GM12892 (cell line): ENCODE measurements at regions not wholly inside any gene's neighbourhood (a gene's known extent, or its start where the extent isn't known, plus 50 kb on each side); places are given as distances from the start of the nearest gene placed in this dataset.

Source experiments
- DNase-seq: peaks from one replicate; pipeline ENCODE4 v3.0.0; 2011; ENCODE audit not compliant: insufficient read length
- FAIRE-seq: peaks from 2 replicates; lab custom pipeline; 2011; peaks lifted over from hg19 to GRCh38; lab: Jason Lieb, UNC
- POLR2A ChIP-seq: IDR thresholded peaks from 2 replicates; pipeline ENCODE4 v1.6.1; 2011; ENCODE audit warnings: low read depth, low read length, control low read depth
- POLR2AphosphoS5 ChIP-seq: IDR thresholded peaks from 2 replicates; pipeline ENCODE4 v1.6.1; 2011; ENCODE audit warnings: low read depth, low read length, control low read depth
- TAF1 ChIP-seq: IDR thresholded peaks from 2 replicates; pipeline ENCODE4 v1.6.1; 2011; ENCODE audit warnings: low read depth, mild to moderate bottlenecking, control low read depth, low read length, borderline replicate concordance

- TF ChIP-seq POLR2AphosphoS5 (no peak), TAF1 (no peak), POLR2A (no peak)
- FAIRE-seq (no peak), DNase-seq (no peak)
These were observed 158.2 kb downstream of the CAND1 start for GRCh38 chr12:67427336-67427735.

GRCh38 chr12:67428431-67428830 lies 159.3 kb downstream of the CAND1 start:
- TF ChIP-seq TAF1 (no peak), POLR2AphosphoS5 (no peak), POLR2A (no peak)
- DNase-seq (no peak), FAIRE-seq (no peak)

GRCh38 chr12:67430708-67431335 lies 161.7 kb downstream of the CAND1 start:
- no peak for TF ChIP-seq POLR2AphosphoS5
- no peak for TF ChIP-seq POLR2A
- TF ChIP-seq TAF1 = no peak
- no peak for DNase-seq
- no peak for FAIRE-seq

- DNase-seq (no peak), FAIRE-seq (no peak)
- no peak for TF ChIP-seq TAF1
These were observed 162.4 kb downstream of the CAND1 start for GRCh38 chr12:67431411-67432020.

GRCh38 chr12:67433385-67434175 lies 164.4 kb downstream of the CAND1 start:
- FAIRE-seq (peak; percentile 50), DNase-seq (no peak)
- no peak for TF ChIP-seq POLR2A

GRCh38 chr12:67434671-67435370 lies 165.7 kb downstream of the CAND1 start:
- no peak for TF ChIP-seq POLR2AphosphoS5
- TF ChIP-seq TAF1 = no peak
- TF ChIP-seq POLR2A = no peak
- no peak for FAIRE-seq
- no peak for DNase-seq

- FAIRE-seq (no peak), DNase-seq (no peak)
- no peak for TF ChIP-seq POLR2A
- no peak for TF ChIP-seq POLR2AphosphoS5
- no peak for TF ChIP-seq TAF1
These were observed 167.1 kb downstream of the CAND1 start for GRCh38 chr12:67436230-67436629.

- TF ChIP-seq POLR2AphosphoS5 = no peak
- TF ChIP-seq POLR2A = no peak
- no peak for TF ChIP-seq TAF1
- no peak for DNase-seq
- no peak for FAIRE-seq
These were observed 167.9 kb downstream of the CAND1 start for GRCh38 chr12:67437011-67437410.

- no peak for DNase-seq
- no peak for TF ChIP-seq POLR2A
- no peak for TF ChIP-seq POLR2AphosphoS5
- TF ChIP-seq TAF1 = no peak
- FAIRE-seq = no peak
These were observed 170.5 kb downstream of the CAND1 start for GRCh38 chr12:67439611-67440010.

GRCh38 chr12:67441736-67442346 lies 172.7 kb downstream of the CAND1 start:
- DNase-seq (no peak), FAIRE-seq (peak; percentile 88)
- TF ChIP-seq POLR2AphosphoS5 (no peak), TAF1 (no peak), POLR2A (no peak)

- FAIRE-seq = no peak
- no peak for DNase-seq
- TF ChIP-seq POLR2A (no peak), TAF1 (no peak), POLR2AphosphoS5 (no peak)
These were observed 173.2 kb downstream of the CAND1 start for GRCh38 chr12:67442347-67442841.

GRCh38 chr12:67442896-67443295 lies 173.7 kb downstream of the CAND1 start:
- DNase-seq (no peak), FAIRE-seq (no peak)
- no peak for TF ChIP-seq POLR2AphosphoS5
- no peak for TF ChIP-seq TAF1

GRCh38 chr12:67444542-67444941 lies 175.4 kb downstream of the CAND1 start:
- no peak for DNase-seq
- no peak for TF ChIP-seq TAF1
- no peak for TF ChIP-seq POLR2AphosphoS5
- TF ChIP-seq POLR2A = no peak
- no peak for FAIRE-seq
